Peyer's patch (tissue), 4 donors: ENCODE measurements at regions not wholly inside any gene's neighbourhood (a gene's known extent, or its start where the extent isn't known, plus 50 kb on each side); places are given as distances from the start of the nearest gene placed in this dataset.

ENCODE experiments used
- CTCF ChIP-seq, 6 experiments: fragments of 450-650 bp in 4 of 6; fragments of 200-600 bp in 2 of 6; sonication (generic) in 1 of 6; IDR thresholded peaks; one replicate each; pipeline ENCODE4 v1.5.1; 2017 to 2019; ENCODE audit warnings: antibody characterized with exemption in 6 of 6, mild to moderate bottlenecking in 3 of 6, moderate library complexity in 1 of 6
- POLR2A ChIP-seq, 2 donors: fragments of 450-650 bp; IDR thresholded peaks; one replicate each; pipeline ENCODE4 v1.5.1; 2017; ENCODE audit warnings: antibody characterized with exemption in 2 of 2, mild to moderate bottlenecking in 2 of 2, moderate library complexity in 2 of 2

GRCh38 chr4:166324321-166324720 is 451.3 kb downstream of the TLL1 start:
- peak in 3 of 6 experiments; percentile 20 to 37 (median 31) for TF ChIP-seq CTCF (IDR thresholded peaks at IDR 0.05)
- TF ChIP-seq POLR2A (IDR thresholded peaks at IDR 0.05) = no peak
